H9 (cell line): ENCODE measurements at regions not wholly inside any gene's neighbourhood (a gene's known extent, or its start where the extent isn't known, plus 50 kb on each side); places are given as distances from the start of the nearest gene placed in this dataset.

Source experiments
- DNase-seq: peaks from one replicate; pipeline ENCODE4 v3.0.0-alpha.2; 2017
- H2AFZ ChIP-seq: one replicate; pipeline ENCODE4 v1.6.1; 2013; ENCODE audit warnings: mild to moderate bottlenecking, low read length, control low read depth, moderate library complexity
- H2AK5ac ChIP-seq: 2 replicates; pipeline ENCODE4 v1.6.1; 2013; ENCODE audit warnings: low read length, control low read depth, mixed read lengths; ENCODE audit not compliant: insufficient read length
- H2BK120ac ChIP-seq: one replicate; pipeline ENCODE4 v1.6.1; 2013; ENCODE audit warnings: low read depth, mild to moderate bottlenecking, low read length, control low read depth, inconsistent platforms; ENCODE audit not compliant: poor library complexity, severe bottlenecking
- H2BK12ac ChIP-seq: 2 replicates; pipeline ENCODE4 v1.6.1; 2013; ENCODE audit warnings: low read length, control low read depth, mixed read lengths, low read depth; ENCODE audit not compliant: insufficient read length
- H2BK15ac ChIP-seq: 2 replicates; pipeline ENCODE4 v1.6.1; 2013; ENCODE audit warnings: low read depth, low read length, control low read depth
- H2BK20ac ChIP-seq: one replicate; pipeline ENCODE4 v1.6.1; 2013; ENCODE audit warnings: low read depth, mild to moderate bottlenecking, low read length, control low read depth, inconsistent platforms; ENCODE audit not compliant: poor library complexity, severe bottlenecking
- H2BK5ac ChIP-seq: 2 replicates; pipeline ENCODE4 v1.6.1; 2013; ENCODE audit warnings: low read length, control low read depth, mixed read lengths; ENCODE audit not compliant: insufficient read length
- H3K14ac ChIP-seq: 2 replicates; pipeline ENCODE4 v1.6.1; 2013; ENCODE audit warnings: low read length, control low read depth; ENCODE audit not compliant: insufficient read depth
- H3K18ac ChIP-seq: 2 replicates; pipeline ENCODE4 v1.6.1; 2013; ENCODE audit warnings: low read depth, mild to moderate bottlenecking, mixed read lengths, low read length, control low read depth; ENCODE audit not compliant: insufficient read length
- H3K23ac ChIP-seq: 2 replicates; pipeline ENCODE4 v1.6.1; 2013; ENCODE audit warnings: low read length, control low read depth, mixed read lengths, low read depth; ENCODE audit not compliant: insufficient read length
- H3K23me2 ChIP-seq: 2 replicates; pipeline ENCODE4 v1.6.1; 2013; ENCODE audit warnings: low read depth, mild to moderate bottlenecking, mixed read lengths, low read length, control low read depth; ENCODE audit not compliant: insufficient read length, poor library complexity, severe bottlenecking
- H3K27ac ChIP-seq: 2 replicates; pipeline ENCODE4 v1.5.1; 2013; ENCODE audit warnings: low read length, control low read depth, mixed read lengths, low read depth; ENCODE audit not compliant: insufficient read length
- H3K27me3 ChIP-seq: 2 replicates; pipeline ENCODE4 v1.6.1; 2013; ENCODE audit warnings: low read length, control low read depth, inconsistent platforms; ENCODE audit not compliant: insufficient read depth
- H3K4ac ChIP-seq: 2 replicates; pipeline ENCODE4 v1.6.1; 2013; ENCODE audit warnings: low read depth, mild to moderate bottlenecking, control low read depth, inconsistent platforms, low read length, moderate library complexity
- H3K4me1 ChIP-seq: 2 replicates; pipeline ENCODE4 v1.6.1; 2013; ENCODE audit warnings: low read length, control low read depth, inconsistent platforms; ENCODE audit not compliant: insufficient read depth
- H3K4me2 ChIP-seq: 2 replicates; pipeline ENCODE4 v1.6.1; 2013; ENCODE audit warnings: low read length, control low read depth, mixed read lengths; ENCODE audit not compliant: insufficient read length, insufficient read depth
- H3K56ac ChIP-seq: 2 replicates; pipeline ENCODE4 v1.6.1; 2013; ENCODE audit warnings: low read depth, mild to moderate bottlenecking, mixed read lengths, low read length, control low read depth; ENCODE audit not compliant: insufficient read length
- H3K79me1 ChIP-seq: 2 replicates; pipeline ENCODE4 v1.6.1; 2013; ENCODE audit warnings: low read depth, mild to moderate bottlenecking, moderate library complexity, low read length, control low read depth, inconsistent platforms; ENCODE audit not compliant: insufficient read depth, poor library complexity, severe bottlenecking
- H3K79me2 ChIP-seq: 2 replicates; pipeline ENCODE4 v1.6.1; 2013; ENCODE audit warnings: low read length, control low read depth, inconsistent platforms; ENCODE audit not compliant: insufficient read depth
- H3K9ac ChIP-seq: 2 replicates; pipeline ENCODE4 v1.6.1; 2013; ENCODE audit warnings: low read length, control low read depth, mixed read lengths; ENCODE audit not compliant: insufficient read length; ENCODE audit errors: extremely low read depth
- H3K9me3 ChIP-seq: one replicate; pipeline ENCODE4 v1.6.1; 2013; ENCODE audit warnings: low read depth, low read length, inconsistent platforms; ENCODE audit not compliant: control insufficient read depth
- H3T11ph ChIP-seq: one replicate; pipeline ENCODE4 v1.6.1; 2013; ENCODE audit warnings: mild to moderate bottlenecking, low read length, control low read depth, inconsistent platforms
- H4K20me1 ChIP-seq: one replicate; pipeline ENCODE4 v1.6.1; 2013; ENCODE audit not compliant: control insufficient read depth, insufficient read length, insufficient read depth
- H4K5ac ChIP-seq: 2 replicates; pipeline ENCODE4 v1.6.1; 2013; ENCODE audit warnings: low read depth, mild to moderate bottlenecking, mixed read lengths, low read length, control low read depth; ENCODE audit not compliant: insufficient read length
- H4K8ac ChIP-seq: replicated peaks from 2 replicates; pipeline ENCODE4 v1.6.1; 2013; ENCODE audit warnings: low read length, control low read depth, mixed read lengths, low read depth; ENCODE audit not compliant: insufficient read length
- H4K91ac ChIP-seq: 2 replicates; pipeline ENCODE4 v1.6.1; 2013; ENCODE audit warnings: low read depth, mild to moderate bottlenecking, moderate library complexity, mixed read lengths, low read length, control low read depth; ENCODE audit not compliant: insufficient read length
- H3K27ac Mint-ChIP-seq, 3 experiments: 2 replicates in 2 of 3; 3 replicates in 1 of 3; pipeline ENCODE4 v1.8.0; 2020 to 2021; ENCODE audit warnings: mixed read lengths in 3 of 3, mild to moderate bottlenecking in 1 of 3, moderate library complexity in 1 of 3
- H3K27me3 Mint-ChIP-seq: 2 replicates; pipeline ENCODE4 v1.8.0; 2021; ENCODE audit warnings: low read depth, mild to moderate bottlenecking, moderate library complexity, mixed read lengths
- H3K36me3 Mint-ChIP-seq, 3 experiments: 2 replicates in 2 of 3; 3 replicates in 1 of 3; pipeline ENCODE4 v1.8.0; 2020 to 2021; ENCODE audit warnings: low read depth in 3 of 3, mixed read lengths in 3 of 3; ENCODE audit not compliant: insufficient read depth in 1 of 3
- H3K4me1 Mint-ChIP-seq, 2 experiments: 2 replicates each; pipeline ENCODE4 v1.8.0; 2020; ENCODE audit warnings: mixed read lengths in 2 of 2
- H3K4me3 Mint-ChIP-seq, 2 experiments: 2 replicates in 1 of 2; 3 replicates in 1 of 2; pipeline ENCODE4 v1.8.0; 2020 to 2021; ENCODE audit warnings: mild to moderate bottlenecking in 2 of 2, mixed read lengths in 2 of 2, moderate library complexity in 1 of 2
- H3K9me3 Mint-ChIP-seq, 2 experiments: 2 replicates in 1 of 2; 3 replicates in 1 of 2; pipeline ENCODE4 v1.8.0; 2020; ENCODE audit warnings: mild to moderate bottlenecking in 2 of 2, mixed read lengths in 2 of 2, moderate library complexity in 1 of 2
- WGBS: extraction: QIAGEN DNeasy Blood & Tissue Kit; methylation state at CpG from one replicate; pipeline ENCODE4 v1.1.7; 2013; ENCODE audit warnings: missing lambda C conversion rate, low lambda C conversion rate, mixed read lengths; ENCODE audit not compliant: insufficient read length; ENCODE audit errors: extremely low coverage; 5-methylcytosine and 5-hydroxymethylcytosine counted together
- TF ChIP-seq, protein P1 (sequence below): fragments of 200-600 bp; sonication (generic); conservative IDR thresholded peaks from 3 replicates; pipeline ENCODE4 v1.8.0; 2021; ENCODE audit warnings: antibody characterized with exemption, mild to moderate bottlenecking

GRCh38 chr5:57705769-57706168 lies 223.2 kb upstream of the ACTBL2 start:
- Histone ChIP-seq H3K9me3 (no peaks in the 10 kb centered on the region), H3K79me1 (no peaks in the 10 kb centered on the region), H3K9ac (no peak overlapping the region), H3K4ac (no peak overlapping the region), H4K8ac (no peak overlapping the region), H2BK20ac (no peak overlapping the region), H3K27me3 (no peaks in the 10 kb centered on the region), H3T11ph (no peak overlapping the region), H3K4me2 (no peak overlapping the region), H4K20me1 (no peaks in the 10 kb centered on the region), H3K14ac (no peak overlapping the region), H3K4me1 (no peaks in the 10 kb centered on the region), H3K23ac (no peak overlapping the region), H2AFZ (no peak overlapping the region), H2BK12ac (no peak overlapping the region), H2BK5ac (no peak overlapping the region), H2BK120ac (no peak overlapping the region), H3K79me2 (no peaks in the 10 kb centered on the region), H2BK15ac (no peak overlapping the region), H3K23me2 (no peaks in the 10 kb centered on the region), H3K18ac (no peak overlapping the region), H3K27ac (no peak overlapping the region), H2AK5ac (no peak overlapping the region), H4K91ac (no peak overlapping the region), H4K5ac (no peak overlapping the region), H3K56ac (no peak overlapping the region)
- Mint-ChIP-seq H3K4me3 (no peak overlapping the region), H3K4me1 (peaks cover 6 to 9% of the 10 kb centered on the region in 2 experiments), H3K36me3 (no peaks in the 10 kb centered on the region; a peak in 3 of 7 replicates), H3K27me3 (no peaks in the 10 kb centered on the region), H3K9me3 (peaks cover 3 to 8% of the 10 kb centered on the region in 2 experiments; a peak in 3 of 5 replicates), H3K27ac (no peak overlapping the region)
- no peak for DNase-seq
- WGBS, result no CpG with 5 or more reads among the region's 3 CpGs
- TF ChIP-seq, protein P1, sequence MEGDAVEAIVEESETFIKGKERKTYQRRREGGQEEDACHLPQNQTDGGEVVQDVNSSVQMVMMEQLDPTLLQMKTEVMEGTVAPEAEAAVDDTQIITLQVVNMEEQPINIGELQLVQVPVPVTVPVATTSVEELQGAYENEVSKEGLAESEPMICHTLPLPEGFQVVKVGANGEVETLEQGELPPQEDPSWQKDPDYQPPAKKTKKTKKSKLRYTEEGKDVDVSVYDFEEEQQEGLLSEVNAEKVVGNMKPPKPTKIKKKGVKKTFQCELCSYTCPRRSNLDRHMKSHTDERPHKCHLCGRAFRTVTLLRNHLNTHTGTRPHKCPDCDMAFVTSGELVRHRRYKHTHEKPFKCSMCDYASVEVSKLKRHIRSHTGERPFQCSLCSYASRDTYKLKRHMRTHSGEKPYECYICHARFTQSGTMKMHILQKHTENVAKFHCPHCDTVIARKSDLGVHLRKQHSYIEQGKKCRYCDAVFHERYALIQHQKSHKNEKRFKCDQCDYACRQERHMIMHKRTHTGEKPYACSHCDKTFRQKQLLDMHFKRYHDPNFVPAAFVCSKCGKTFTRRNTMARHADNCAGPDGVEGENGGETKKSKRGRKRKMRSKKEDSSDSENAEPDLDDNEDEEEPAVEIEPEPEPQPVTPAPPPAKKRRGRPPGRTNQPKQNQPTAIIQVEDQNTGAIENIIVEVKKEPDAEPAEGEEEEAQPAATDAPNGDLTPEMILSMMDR, result no peak
